GM12878 (cell line): ENCODE measurements at regions not wholly inside any gene's neighbourhood (a gene's known extent, or its start where the extent isn't known, plus 50 kb on each side); places are given as distances from the start of the nearest gene placed in this dataset.
A peak's percentile ranks its signal among the peaks of the same experiment; 100 is the strongest.

ENCODE experiments used
- BACH1 ChIP-seq: fragments of 450-650 bp; IDR thresholded peaks from 2 replicates; pipeline ENCODE4 v1.6.1; 2017; ENCODE audit warnings: mild to moderate bottlenecking, borderline replicate concordance
- RAD21 ChIP-seq: IDR thresholded peaks from 2 replicates; pipeline ENCODE4 v1.6.1; 2011; ENCODE audit warnings: mild to moderate bottlenecking, low read depth, low read length, moderate library complexity; ENCODE audit not compliant: insufficient read depth
- SIN3A ChIP-seq: IDR thresholded peaks from 2 replicates; pipeline ENCODE4 v1.6.1; 2012; ENCODE audit warnings: low read depth, low read length, improper control_type of control experiment
- YY1 ChIP-seq: IDR thresholded peaks from 2 replicates; pipeline ENCODE4 v1.6.1; 2011; ENCODE audit warnings: low read depth, mild to moderate bottlenecking, low read length
- TF ChIP-seq, protein P1 (sequence below), 3 experiments: IDR thresholded peaks in 2 of 3; conservative IDR thresholded peaks in 1 of 3; 2 replicates each; pipeline ENCODE4 v1.5.1; 2011; ENCODE audit warnings: low read depth in 3 of 3, low read length in 3 of 3, mild to moderate bottlenecking in 3 of 3, control low read depth in 2 of 3, moderate library complexity in 2 of 3, inconsistent platforms in 1 of 3, mixed read lengths in 1 of 3; ENCODE audit not compliant: control insufficient read depth in 2 of 3, insufficient read depth in 1 of 3; ENCODE audit errors: extremely low read depth in 1 of 3

DNA sequence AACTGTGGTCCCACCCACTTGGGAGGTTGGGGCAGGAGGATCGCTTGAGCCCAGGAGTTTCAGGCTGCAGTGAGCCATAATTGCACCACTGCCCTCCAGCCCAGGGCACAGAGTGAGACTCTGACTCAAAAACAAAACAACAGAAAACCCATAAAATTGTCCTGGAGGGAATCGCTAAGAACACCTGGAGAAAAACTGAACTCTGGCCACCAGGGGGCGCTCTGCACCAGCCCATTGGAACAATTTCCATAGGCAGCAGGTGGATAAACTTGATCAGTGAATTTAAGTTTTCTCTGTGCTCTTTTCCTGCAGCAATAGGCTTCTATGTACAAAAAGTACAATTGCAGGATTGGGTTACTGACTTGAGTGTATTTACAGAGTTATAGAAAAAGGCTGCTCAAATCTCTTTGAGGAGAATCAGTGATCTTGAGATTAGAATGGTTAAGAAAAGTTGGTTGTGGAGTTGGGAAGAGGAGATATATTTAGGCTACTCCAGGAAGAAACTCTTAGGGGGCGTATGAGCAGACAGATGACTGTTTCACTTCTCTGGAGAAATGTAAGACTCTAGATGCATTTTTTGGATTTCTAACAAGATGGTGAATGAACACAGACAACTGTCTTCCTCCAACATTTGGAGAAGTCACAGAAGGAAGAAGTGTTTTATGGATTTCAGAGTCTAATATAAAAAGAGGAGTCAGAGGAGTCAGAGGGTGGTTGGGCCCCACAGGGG is 274.9 kb upstream of the GALNT17 start:
- TF ChIP-seq YY1, result peak; percentile 53; the same call in 1 of the 2 replicates
- TF ChIP-seq, protein P1, sequence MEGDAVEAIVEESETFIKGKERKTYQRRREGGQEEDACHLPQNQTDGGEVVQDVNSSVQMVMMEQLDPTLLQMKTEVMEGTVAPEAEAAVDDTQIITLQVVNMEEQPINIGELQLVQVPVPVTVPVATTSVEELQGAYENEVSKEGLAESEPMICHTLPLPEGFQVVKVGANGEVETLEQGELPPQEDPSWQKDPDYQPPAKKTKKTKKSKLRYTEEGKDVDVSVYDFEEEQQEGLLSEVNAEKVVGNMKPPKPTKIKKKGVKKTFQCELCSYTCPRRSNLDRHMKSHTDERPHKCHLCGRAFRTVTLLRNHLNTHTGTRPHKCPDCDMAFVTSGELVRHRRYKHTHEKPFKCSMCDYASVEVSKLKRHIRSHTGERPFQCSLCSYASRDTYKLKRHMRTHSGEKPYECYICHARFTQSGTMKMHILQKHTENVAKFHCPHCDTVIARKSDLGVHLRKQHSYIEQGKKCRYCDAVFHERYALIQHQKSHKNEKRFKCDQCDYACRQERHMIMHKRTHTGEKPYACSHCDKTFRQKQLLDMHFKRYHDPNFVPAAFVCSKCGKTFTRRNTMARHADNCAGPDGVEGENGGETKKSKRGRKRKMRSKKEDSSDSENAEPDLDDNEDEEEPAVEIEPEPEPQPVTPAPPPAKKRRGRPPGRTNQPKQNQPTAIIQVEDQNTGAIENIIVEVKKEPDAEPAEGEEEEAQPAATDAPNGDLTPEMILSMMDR (IDR thresholded peaks at IDR 0.05 in 2 of 3, conservative IDR thresholded peaks at IDR 0.05 in 1 of 3; ENCODE audit: control insufficient read depth in 2 of 3, extremely low read depth in 1 of 3, insufficient read depth in 1 of 3, low read depth in 3 of 3, low read length in 3 of 3), result peak; percentile 75 to 82 (median 79)
- peak; percentile 95 for TF ChIP-seq RAD21
- no peak for TF ChIP-seq BACH1
- no peak for TF ChIP-seq SIN3A
